ENCODE measurements at regions not wholly inside any gene's neighbourhood (a gene's known extent, or its start where the extent isn't known, plus 50 kb on each side); places are given as distances from the start of the nearest gene placed in this dataset.

DNA sequence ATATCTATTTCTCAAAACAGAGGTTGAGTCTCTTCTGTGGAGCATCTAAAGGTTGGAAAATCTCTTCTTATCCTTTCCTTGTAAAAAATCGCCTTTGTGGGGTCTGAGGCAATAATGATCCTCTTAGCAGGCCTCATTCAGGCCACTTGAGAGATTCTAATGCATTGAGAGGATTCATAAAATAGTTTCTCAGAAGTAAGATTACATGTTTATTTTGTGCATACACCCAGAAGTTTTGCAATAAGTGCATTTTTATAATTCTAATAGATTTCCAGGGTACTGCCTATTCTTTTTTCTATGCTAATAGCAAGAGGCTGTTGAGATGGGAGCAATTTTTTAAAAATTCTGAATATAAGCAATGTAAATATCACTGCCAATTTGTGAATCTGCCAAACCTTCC is 342.2 kb upstream of the KLF12 start:
- TF ChIP-seq POLR2A (IDR thresholded peaks at IDR 0.05): no peak
- TF ChIP-seq, protein P1, sequence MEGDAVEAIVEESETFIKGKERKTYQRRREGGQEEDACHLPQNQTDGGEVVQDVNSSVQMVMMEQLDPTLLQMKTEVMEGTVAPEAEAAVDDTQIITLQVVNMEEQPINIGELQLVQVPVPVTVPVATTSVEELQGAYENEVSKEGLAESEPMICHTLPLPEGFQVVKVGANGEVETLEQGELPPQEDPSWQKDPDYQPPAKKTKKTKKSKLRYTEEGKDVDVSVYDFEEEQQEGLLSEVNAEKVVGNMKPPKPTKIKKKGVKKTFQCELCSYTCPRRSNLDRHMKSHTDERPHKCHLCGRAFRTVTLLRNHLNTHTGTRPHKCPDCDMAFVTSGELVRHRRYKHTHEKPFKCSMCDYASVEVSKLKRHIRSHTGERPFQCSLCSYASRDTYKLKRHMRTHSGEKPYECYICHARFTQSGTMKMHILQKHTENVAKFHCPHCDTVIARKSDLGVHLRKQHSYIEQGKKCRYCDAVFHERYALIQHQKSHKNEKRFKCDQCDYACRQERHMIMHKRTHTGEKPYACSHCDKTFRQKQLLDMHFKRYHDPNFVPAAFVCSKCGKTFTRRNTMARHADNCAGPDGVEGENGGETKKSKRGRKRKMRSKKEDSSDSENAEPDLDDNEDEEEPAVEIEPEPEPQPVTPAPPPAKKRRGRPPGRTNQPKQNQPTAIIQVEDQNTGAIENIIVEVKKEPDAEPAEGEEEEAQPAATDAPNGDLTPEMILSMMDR (IDR thresholded peaks at IDR 0.05 in 4 of 5, conservative IDR thresholded peaks at IDR 0.05 in 1 of 5): no peak

All from gastrocnemius medialis (tissue), 4 donors.